GM12801 (cell line): ENCODE measurements at regions not wholly inside any gene's neighbourhood (a gene's known extent, or its start where the extent isn't known, plus 50 kb on each side); places are given as distances from the start of the nearest gene placed in this dataset.

Experiments
- TF ChIP-seq, protein P1 (sequence below): IDR thresholded peaks from one replicate; pipeline ENCODE4 v1.5.1; 2011; ENCODE audit warnings: control low read depth; ENCODE audit not compliant: insufficient read length; ENCODE audit errors: extremely low read depth

- TF ChIP-seq, protein P1, sequence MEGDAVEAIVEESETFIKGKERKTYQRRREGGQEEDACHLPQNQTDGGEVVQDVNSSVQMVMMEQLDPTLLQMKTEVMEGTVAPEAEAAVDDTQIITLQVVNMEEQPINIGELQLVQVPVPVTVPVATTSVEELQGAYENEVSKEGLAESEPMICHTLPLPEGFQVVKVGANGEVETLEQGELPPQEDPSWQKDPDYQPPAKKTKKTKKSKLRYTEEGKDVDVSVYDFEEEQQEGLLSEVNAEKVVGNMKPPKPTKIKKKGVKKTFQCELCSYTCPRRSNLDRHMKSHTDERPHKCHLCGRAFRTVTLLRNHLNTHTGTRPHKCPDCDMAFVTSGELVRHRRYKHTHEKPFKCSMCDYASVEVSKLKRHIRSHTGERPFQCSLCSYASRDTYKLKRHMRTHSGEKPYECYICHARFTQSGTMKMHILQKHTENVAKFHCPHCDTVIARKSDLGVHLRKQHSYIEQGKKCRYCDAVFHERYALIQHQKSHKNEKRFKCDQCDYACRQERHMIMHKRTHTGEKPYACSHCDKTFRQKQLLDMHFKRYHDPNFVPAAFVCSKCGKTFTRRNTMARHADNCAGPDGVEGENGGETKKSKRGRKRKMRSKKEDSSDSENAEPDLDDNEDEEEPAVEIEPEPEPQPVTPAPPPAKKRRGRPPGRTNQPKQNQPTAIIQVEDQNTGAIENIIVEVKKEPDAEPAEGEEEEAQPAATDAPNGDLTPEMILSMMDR, result no peak
These were observed 146.6 kb downstream of the HERPUD2 start for GRCh38 chr7:35548291-35548690.

GRCh38 chr7:35546691-35547429 lies 148.1 kb downstream of the HERPUD2 start:
- TF ChIP-seq, protein P1, result no peak

- TF ChIP-seq, protein P1, result no peak
These were observed 149.1 kb downstream of the HERPUD2 start for GRCh38 chr7:35545831-35546230.

- TF ChIP-seq, protein P1, result no peak
These were observed 150.8 kb downstream of the HERPUD2 start for GRCh38 chr7:35544028-35544742.

GRCh38 chr7:35537067-35538023 lies 157.6 kb downstream of the HERPUD2 start:
- TF ChIP-seq, protein P1, result no peak

GRCh38 chr7:35536396-35536826 lies 158.5 kb downstream of the HERPUD2 start:
- TF ChIP-seq, protein P1, result no peak

GRCh38 chr7:35533902-35534301 lies 161.0 kb downstream of the HERPUD2 start:
- TF ChIP-seq, protein P1, result no peak
